Keratinocyte (primary cell): ENCODE measurements at regions not wholly inside any gene's neighbourhood (a gene's known extent, or its start where the extent isn't known, plus 50 kb on each side); places are given as distances from the start of the nearest gene placed in this dataset.

Experiments
- DNase-seq: peaks from one replicate; pipeline ENCODE4 v3.0.0-alpha.2; 2011; ENCODE audit warnings: low read depth, missing footprints, low spot score
- FAIRE-seq: peaks from 2 replicates; lab custom pipeline; 2011; peaks lifted over from hg19 to GRCh38; lab: Jason Lieb, UNC
- H2AFZ ChIP-seq: 2 replicates; pipeline ENCODE4 v1.6.0; 2012; ENCODE audit warnings: low read length, control low read depth, inconsistent platforms; ENCODE audit not compliant: control insufficient read depth
- H3K27ac ChIP-seq: 2 replicates; pipeline ENCODE4 v1.5.1; 2011; ENCODE audit warnings: low read length; ENCODE audit not compliant: control insufficient read depth, insufficient read depth
- H3K27me3 ChIP-seq: 3 replicates; pipeline ENCODE4 v1.6.0; 2011; ENCODE audit warnings: low read length; ENCODE audit not compliant: control insufficient read depth, insufficient read depth; ENCODE audit errors: extremely low read depth
- H3K36me3 ChIP-seq, 2 experiments: 2 replicates in 1 of 2; 3 replicates in 1 of 2; pipeline ENCODE4 v1.5.1; 2011; ENCODE audit warnings: low read length in 2 of 2, mild to moderate bottlenecking in 1 of 2; ENCODE audit not compliant: control insufficient read depth in 2 of 2, insufficient read depth in 2 of 2; ENCODE audit errors: extremely low read depth in 1 of 2
- H3K4me1 ChIP-seq: 3 replicates; pipeline ENCODE4 v1.5.1; 2011; ENCODE audit warnings: low read length; ENCODE audit not compliant: control insufficient read depth, insufficient read depth; ENCODE audit errors: extremely low read depth
- H3K4me2 ChIP-seq: 3 replicates; pipeline ENCODE4 v1.6.0; 2011; ENCODE audit warnings: low read depth, low read length; ENCODE audit not compliant: control insufficient read depth, insufficient read depth; ENCODE audit errors: extremely low read depth
- H3K4me3 ChIP-seq, 3 experiments: fragments of 200-600 bp in 1 of 3; sonication (generic) in 1 of 3; 2 replicates in 2 of 3; 3 replicates in 1 of 3; pipeline ENCODE4 v1.5.1; 2011 to 2016; ENCODE audit warnings: low read length in 3 of 3, mild to moderate bottlenecking in 3 of 3, control low read depth in 2 of 3, inconsistent platforms in 1 of 3, low read depth in 1 of 3, mixed read lengths in 1 of 3, mixed run types in 1 of 3, moderate library complexity in 1 of 3; ENCODE audit not compliant: control insufficient read depth in 2 of 3, insufficient read depth in 2 of 3; ENCODE audit errors: extremely low read depth in 1 of 3
- H3K79me2 ChIP-seq: 2 replicates; pipeline ENCODE4 v1.6.0; 2012; ENCODE audit warnings: low read length; ENCODE audit not compliant: control insufficient read depth, insufficient read depth
- H3K9ac ChIP-seq: 3 replicates; pipeline ENCODE4 v1.6.0; 2011; ENCODE audit warnings: low read length; ENCODE audit not compliant: control insufficient read depth, insufficient read depth; ENCODE audit errors: extremely low read depth
- H3K9me1 ChIP-seq: 3 replicates; pipeline ENCODE4 v1.6.0; 2011; ENCODE audit warnings: low read length; ENCODE audit not compliant: control insufficient read depth, insufficient read depth; ENCODE audit errors: extremely low read depth
- H3K9me3 ChIP-seq: 2 replicates; pipeline ENCODE4 v1.5.1; 2012; ENCODE audit warnings: low read depth, low read length; ENCODE audit not compliant: control insufficient read depth
- H4K20me1 ChIP-seq: 3 replicates; pipeline ENCODE4 v1.6.0; 2011; ENCODE audit warnings: low read length; ENCODE audit not compliant: control insufficient read depth, insufficient read depth; ENCODE audit errors: extremely low read depth
- EZH2 ChIP-seq: IDR thresholded peaks from one replicate; pipeline ENCODE4 v1.6.1; 2012; ENCODE audit warnings: inconsistent platforms, mild to moderate bottlenecking, low read length, moderate library complexity
- dilution Hi-C: fragments of 300-500 bp; cut with MboI; formaldehyde crosslinking; loops from one replicate; pipeline ENCODE4 v1.7.0; 2020; ENCODE audit warnings: low sequenced_read_pairs; ENCODE audit not compliant: extremely low pct_ligation_motif_present
- TF ChIP-seq, protein P1 (sequence below), 3 experiments: IDR thresholded peaks in 1 of 3; conservative IDR thresholded peaks in 1 of 3; optimal IDR thresholded peaks in 1 of 3; 2 replicates in 2 of 3; 3 replicates in 1 of 3; pipeline versions ENCODE3 to v1.5.1; 2011; ENCODE audit warnings: low read length in 3 of 3, mild to moderate bottlenecking in 3 of 3, moderate library complexity in 2 of 3, control low read depth in 1 of 3, inconsistent platforms in 1 of 3; ENCODE audit not compliant: insufficient read depth in 2 of 3; ENCODE audit errors: extremely low read depth in 1 of 3

DNA sequence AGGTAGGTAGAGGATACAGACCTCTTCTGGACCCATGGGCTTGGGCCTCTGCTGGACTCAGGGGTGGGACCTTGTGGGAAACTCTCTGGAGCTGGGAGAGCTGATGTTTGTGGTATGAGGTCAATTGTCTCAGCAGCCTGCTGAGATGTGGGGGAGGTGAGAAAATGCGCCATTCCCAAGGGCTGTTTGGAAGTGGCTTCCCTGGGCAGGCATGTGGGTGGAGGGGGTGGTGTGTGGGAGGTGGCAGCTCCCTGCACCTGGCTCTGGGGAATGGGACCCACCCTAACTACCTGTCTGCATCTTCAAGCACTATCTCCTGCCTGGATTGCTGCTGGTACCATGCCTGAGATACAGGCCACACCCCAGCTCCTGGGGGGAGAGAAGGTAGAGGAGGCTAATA lies 97.4 kb upstream of the THY1 start:
- Histone ChIP-seq H2AFZ (no peak overlapping the region), H4K20me1 (peaks cover 4% of the 10 kb centered on the region), H3K9ac (no peak overlapping the region), H3K79me2 (no peaks in the 10 kb centered on the region), H3K27me3 (peaks cover 15% of the 10 kb centered on the region), H3K9me1 (no peaks in the 10 kb centered on the region), H3K27ac (no peak overlapping the region), H3K9me3 (no peaks in the 10 kb centered on the region), H3K4me1 (no peaks in the 10 kb centered on the region), H3K4me3 (no peak overlapping the region), H3K4me2 (no peak overlapping the region), H3K36me3 (no peaks in the 10 kb centered on the region)
- dilution Hi-C loops: no loop called here
- FAIRE-seq (no peak), DNase-seq (no peak)
- TF ChIP-seq EZH2: no peak
- TF ChIP-seq, protein P1, sequence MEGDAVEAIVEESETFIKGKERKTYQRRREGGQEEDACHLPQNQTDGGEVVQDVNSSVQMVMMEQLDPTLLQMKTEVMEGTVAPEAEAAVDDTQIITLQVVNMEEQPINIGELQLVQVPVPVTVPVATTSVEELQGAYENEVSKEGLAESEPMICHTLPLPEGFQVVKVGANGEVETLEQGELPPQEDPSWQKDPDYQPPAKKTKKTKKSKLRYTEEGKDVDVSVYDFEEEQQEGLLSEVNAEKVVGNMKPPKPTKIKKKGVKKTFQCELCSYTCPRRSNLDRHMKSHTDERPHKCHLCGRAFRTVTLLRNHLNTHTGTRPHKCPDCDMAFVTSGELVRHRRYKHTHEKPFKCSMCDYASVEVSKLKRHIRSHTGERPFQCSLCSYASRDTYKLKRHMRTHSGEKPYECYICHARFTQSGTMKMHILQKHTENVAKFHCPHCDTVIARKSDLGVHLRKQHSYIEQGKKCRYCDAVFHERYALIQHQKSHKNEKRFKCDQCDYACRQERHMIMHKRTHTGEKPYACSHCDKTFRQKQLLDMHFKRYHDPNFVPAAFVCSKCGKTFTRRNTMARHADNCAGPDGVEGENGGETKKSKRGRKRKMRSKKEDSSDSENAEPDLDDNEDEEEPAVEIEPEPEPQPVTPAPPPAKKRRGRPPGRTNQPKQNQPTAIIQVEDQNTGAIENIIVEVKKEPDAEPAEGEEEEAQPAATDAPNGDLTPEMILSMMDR (optimal IDR thresholded peaks at IDR 0.05 in 1 of 3, IDR thresholded peaks at IDR 0.05 in 1 of 3, conservative IDR thresholded peaks at IDR 0.05 in 1 of 3; ENCODE audit: extremely low read depth in 1 of 3, insufficient read depth in 2 of 3, low read length in 3 of 3): no peak

DNA sequence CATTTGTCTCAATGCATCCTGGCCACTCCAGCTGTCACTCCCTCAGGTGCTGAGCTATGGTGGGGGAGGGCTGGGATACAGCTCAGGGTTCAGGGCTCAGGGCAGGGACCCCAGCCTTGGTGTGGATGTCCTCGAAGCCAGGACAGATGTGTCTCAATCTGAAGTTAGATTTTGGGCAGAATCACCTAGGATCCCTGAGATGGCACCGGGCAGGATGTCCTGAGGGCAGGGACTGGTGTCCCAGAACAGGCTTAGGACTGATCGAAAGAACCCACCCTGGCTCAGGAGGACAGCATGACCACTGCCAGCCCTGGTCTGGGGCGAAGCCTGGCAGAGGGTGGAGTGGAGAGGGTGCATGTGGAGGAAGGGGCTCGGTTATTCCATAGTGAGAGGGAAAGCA lies 96.8 kb upstream of the THY1 start:
- H3K9me1 ChIP-seq: no peaks in the 10 kb centered on the region
- H3K4me2 ChIP-seq: no peak overlapping the region
- H3K4me3 ChIP-seq: no peak overlapping the region
- H4K20me1 ChIP-seq: peaks cover 4% of the 10 kb centered on the region
- H2AFZ ChIP-seq: no peak overlapping the region
- no peak for TF ChIP-seq EZH2
- TF ChIP-seq, protein P1 (optimal IDR thresholded peaks at IDR 0.05 in 1 of 3, IDR thresholded peaks at IDR 0.05 in 1 of 3, conservative IDR thresholded peaks at IDR 0.05 in 1 of 3; ENCODE audit: extremely low read depth in 1 of 3, insufficient read depth in 2 of 3, low read length in 3 of 3): no peak
- H3K9ac ChIP-seq: no peak overlapping the region
- DNase-seq: no peak
- H3K36me3 ChIP-seq: no peaks in the 10 kb centered on the region
- H3K4me1 ChIP-seq: no peaks in the 10 kb centered on the region
- dilution Hi-C loops: no loop called here
- H3K9me3 ChIP-seq: no peaks in the 10 kb centered on the region
- no peak overlapping the region for H3K27ac ChIP-seq
- H3K27me3 ChIP-seq: peaks cover 16% of the 10 kb centered on the region
- no peaks in the 10 kb centered on the region for H3K79me2 ChIP-seq
- no peak for FAIRE-seq
